Panc1 (cell line): ENCODE measurements at regions not wholly inside any gene's neighbourhood (a gene's known extent, or its start where the extent isn't known, plus 50 kb on each side); places are given as distances from the start of the nearest gene placed in this dataset.
A peak's percentile ranks its signal among the peaks of the same experiment; 100 is the strongest.

Experiments
- ATAC-seq: fragments of 200-7000 bp; cut with Tn5 transposase; 2 replicates; pipeline ENCODE4 v1.9.1; 2020; ENCODE audit warnings: mild to moderate bottlenecking, moderate library complexity
- BruUV-seq: library from RNA; stranded (reverse); fragments of 400-500 nt; replicated peaks from 2 replicates; lab custom pipeline; 2021; lab: Mats Ljungman, UMichigan
- CTCF ChIA-PET: fragments of 300-600 bp; sonication (Branson Sonifier 250); formaldehyde crosslinking; loops from one replicate; lab custom pipeline; 2022; ENCODE audit warnings: antibody characterized with exemption; lab: Charles Lee
- POLR2A ChIA-PET: fragments of 300-600 bp; sonication (Branson Sonifier 250); formaldehyde crosslinking; loops from one replicate; lab custom pipeline; 2022; ENCODE audit warnings: antibody characterized with exemption; lab: Charles Lee
- DNase-seq: peaks from one replicate; pipeline ENCODE4 v3.0.0-alpha.2; 2010; ENCODE audit warnings: low read depth, low spot score
- H3K27ac ChIP-seq: 2 replicates; pipeline ENCODE4 v1.5.1; 2011; ENCODE audit warnings: mild to moderate bottlenecking, low read length, inconsistent platforms
- H3K27me3 ChIP-seq: fragments of 200-500 bp; sonication (Bioruptor generic); 2 replicates; pipeline ENCODE4 v1.6.0; 2014; ENCODE audit warnings: low read length, inconsistent platforms; ENCODE audit not compliant: control insufficient read depth, insufficient read depth
- H3K36me3 ChIP-seq: fragments of 200-500 bp; sonication (Bioruptor generic); 2 replicates; pipeline ENCODE4 v1.5.1; 2014; ENCODE audit warnings: inconsistent platforms, mild to moderate bottlenecking, low read length, moderate library complexity; ENCODE audit not compliant: control insufficient read depth, insufficient read depth
- H3K4me1 ChIP-seq: 2 replicates; pipeline ENCODE4 v1.5.1; 2011; ENCODE audit warnings: inconsistent platforms, mild to moderate bottlenecking, low read length, moderate library complexity; ENCODE audit not compliant: control insufficient read depth, insufficient read depth
- H3K4me3 ChIP-seq, 2 experiments: 2 replicates each; pipeline ENCODE4 v1.5.1; 2011 to 2012; ENCODE audit warnings: low read depth in 2 of 2, low read length in 2 of 2, mild to moderate bottlenecking in 2 of 2, inconsistent platforms in 1 of 2, moderate library complexity in 1 of 2
- H3K9me3 ChIP-seq: fragments of 200-500 bp; sonication (Bioruptor generic); 2 replicates; pipeline ENCODE4 v1.5.1; 2014; ENCODE audit warnings: low read depth, mild to moderate bottlenecking, inconsistent platforms, low read length, moderate library complexity; ENCODE audit not compliant: control insufficient read depth, insufficient read depth
- POLR2AphosphoS5 ChIP-seq: IDR thresholded peaks from 2 replicates; pipeline ENCODE4 v1.6.1; 2012; ENCODE audit warnings: mild to moderate bottlenecking, low read depth, low read length, moderate library complexity
- SIN3A ChIP-seq: IDR thresholded peaks from 2 replicates; pipeline ENCODE4 v1.6.1; 2012; ENCODE audit warnings: low read depth, mild to moderate bottlenecking, low read length, moderate library complexity, borderline replicate concordance; ENCODE audit not compliant: insufficient read depth
- TCF7L2 ChIP-seq: IDR thresholded peaks from 2 replicates; pipeline ENCODE4 v1.6.1; 2011; ENCODE audit warnings: mild to moderate bottlenecking, low read depth, low read length, inconsistent platforms
- in situ Hi-C: cut with HindIII; loops from 2 replicates; pipeline ENCODE4 v1.10.0; 2016; ENCODE audit warnings: low sequenced_read_pairs, low pct_unique_long_range_greater_than_20kb
- intact Hi-C: fragments of 100-400 bp; cut with micrococcal nuclease; formaldehyde crosslinking; loops from one replicate; pipeline ENCODE4 v1.10.0; 2022; ENCODE audit not compliant: unreplicated experiment
- TF ChIP-seq, protein P1 (sequence below), 2 experiments: IDR thresholded peaks; 2 replicates each; pipeline ENCODE4 v1.6.1; 2011 to 2012; ENCODE audit warnings: low read depth in 2 of 2, control low read depth in 1 of 2, low read length in 1 of 2, mild to moderate bottlenecking in 1 of 2, moderate library complexity in 1 of 2; ENCODE audit not compliant: insufficient read depth in 1 of 2
- TF ChIP-seq, protein P2 (sequence below): fragments of 450-650 bp; IDR thresholded peaks from 2 replicates; pipeline ENCODE4 v1.5.1; 2017; ENCODE audit warnings: mild to moderate bottlenecking

- TF ChIP-seq, protein P1, sequence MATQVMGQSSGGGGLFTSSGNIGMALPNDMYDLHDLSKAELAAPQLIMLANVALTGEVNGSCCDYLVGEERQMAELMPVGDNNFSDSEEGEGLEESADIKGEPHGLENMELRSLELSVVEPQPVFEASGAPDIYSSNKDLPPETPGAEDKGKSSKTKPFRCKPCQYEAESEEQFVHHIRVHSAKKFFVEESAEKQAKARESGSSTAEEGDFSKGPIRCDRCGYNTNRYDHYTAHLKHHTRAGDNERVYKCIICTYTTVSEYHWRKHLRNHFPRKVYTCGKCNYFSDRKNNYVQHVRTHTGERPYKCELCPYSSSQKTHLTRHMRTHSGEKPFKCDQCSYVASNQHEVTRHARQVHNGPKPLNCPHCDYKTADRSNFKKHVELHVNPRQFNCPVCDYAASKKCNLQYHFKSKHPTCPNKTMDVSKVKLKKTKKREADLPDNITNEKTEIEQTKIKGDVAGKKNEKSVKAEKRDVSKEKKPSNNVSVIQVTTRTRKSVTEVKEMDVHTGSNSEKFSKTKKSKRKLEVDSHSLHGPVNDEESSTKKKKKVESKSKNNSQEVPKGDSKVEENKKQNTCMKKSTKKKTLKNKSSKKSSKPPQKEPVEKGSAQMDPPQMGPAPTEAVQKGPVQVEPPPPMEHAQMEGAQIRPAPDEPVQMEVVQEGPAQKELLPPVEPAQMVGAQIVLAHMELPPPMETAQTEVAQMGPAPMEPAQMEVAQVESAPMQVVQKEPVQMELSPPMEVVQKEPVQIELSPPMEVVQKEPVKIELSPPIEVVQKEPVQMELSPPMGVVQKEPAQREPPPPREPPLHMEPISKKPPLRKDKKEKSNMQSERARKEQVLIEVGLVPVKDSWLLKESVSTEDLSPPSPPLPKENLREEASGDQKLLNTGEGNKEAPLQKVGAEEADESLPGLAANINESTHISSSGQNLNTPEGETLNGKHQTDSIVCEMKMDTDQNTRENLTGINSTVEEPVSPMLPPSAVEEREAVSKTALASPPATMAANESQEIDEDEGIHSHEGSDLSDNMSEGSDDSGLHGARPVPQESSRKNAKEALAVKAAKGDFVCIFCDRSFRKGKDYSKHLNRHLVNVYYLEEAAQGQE (IDR thresholded peaks at IDR 0.05; ENCODE audit: insufficient read depth in 1 of 2, low read depth in 2 of 2, low read length in 1 of 2), result no peak
- no peak for TF ChIP-seq POLR2AphosphoS5
- no peak for TF ChIP-seq TCF7L2
- TF ChIP-seq, protein P2, sequence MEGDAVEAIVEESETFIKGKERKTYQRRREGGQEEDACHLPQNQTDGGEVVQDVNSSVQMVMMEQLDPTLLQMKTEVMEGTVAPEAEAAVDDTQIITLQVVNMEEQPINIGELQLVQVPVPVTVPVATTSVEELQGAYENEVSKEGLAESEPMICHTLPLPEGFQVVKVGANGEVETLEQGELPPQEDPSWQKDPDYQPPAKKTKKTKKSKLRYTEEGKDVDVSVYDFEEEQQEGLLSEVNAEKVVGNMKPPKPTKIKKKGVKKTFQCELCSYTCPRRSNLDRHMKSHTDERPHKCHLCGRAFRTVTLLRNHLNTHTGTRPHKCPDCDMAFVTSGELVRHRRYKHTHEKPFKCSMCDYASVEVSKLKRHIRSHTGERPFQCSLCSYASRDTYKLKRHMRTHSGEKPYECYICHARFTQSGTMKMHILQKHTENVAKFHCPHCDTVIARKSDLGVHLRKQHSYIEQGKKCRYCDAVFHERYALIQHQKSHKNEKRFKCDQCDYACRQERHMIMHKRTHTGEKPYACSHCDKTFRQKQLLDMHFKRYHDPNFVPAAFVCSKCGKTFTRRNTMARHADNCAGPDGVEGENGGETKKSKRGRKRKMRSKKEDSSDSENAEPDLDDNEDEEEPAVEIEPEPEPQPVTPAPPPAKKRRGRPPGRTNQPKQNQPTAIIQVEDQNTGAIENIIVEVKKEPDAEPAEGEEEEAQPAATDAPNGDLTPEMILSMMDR, result no peak
- TF ChIP-seq SIN3A, result no peak
- no peaks in the 10 kb centered on the region for H3K9me3 ChIP-seq
- ATAC-seq, result 0 out of 2 replicates have a peak, but pooled peaks have one; percentile 60
- ChIA-PET CTCF (no interaction called here), POLR2A (no interaction called here)
- peak overlapping the region; percentile 17 to 28; a peak in 3 of 4 replicates for H3K4me3 ChIP-seq
- H3K4me1 ChIP-seq, result no peaks in the 10 kb centered on the region; the same call in 1 of the 2 replicates
- in situ Hi-C loops (no loop called here), intact Hi-C loops (no loop called here)
- no peak overlapping the region for H3K27ac ChIP-seq
- peaks cover 20% of the 10 kb centered on the region for H3K27me3 ChIP-seq
- H3K36me3 ChIP-seq, result no peaks in the 10 kb centered on the region
- BruUV-seq, result no TSS peak
- no peak for DNase-seq
Observed at GRCh38 chr9:84140535-84141101, 160.0 kb downstream of the RMI1 start.

GRCh38 chr9:84141741-84142370 is 161.3 kb downstream of the RMI1 start:
- TF ChIP-seq POLR2AphosphoS5 (no peak), TCF7L2 (no peak), SIN3A (no peak)
- Histone ChIP-seq H3K36me3 (no peaks in the 10 kb centered on the region), H3K27me3 (peaks cover 20% of the 10 kb centered on the region), H3K27ac (no peak overlapping the region), H3K4me1 (no peaks in the 10 kb centered on the region; the same call in 1 of the 2 replicates), H3K9me3 (no peaks in the 10 kb centered on the region), H3K4me3 (no peak overlapping the region)
- ATAC-seq (no peak), DNase-seq (no peak)
- in situ Hi-C loops (no loop called here), intact Hi-C loops (no loop called here)
- ChIA-PET POLR2A (no interaction called here), CTCF (no interaction called here)
- BruUV-seq, result no TSS peak

DNA sequence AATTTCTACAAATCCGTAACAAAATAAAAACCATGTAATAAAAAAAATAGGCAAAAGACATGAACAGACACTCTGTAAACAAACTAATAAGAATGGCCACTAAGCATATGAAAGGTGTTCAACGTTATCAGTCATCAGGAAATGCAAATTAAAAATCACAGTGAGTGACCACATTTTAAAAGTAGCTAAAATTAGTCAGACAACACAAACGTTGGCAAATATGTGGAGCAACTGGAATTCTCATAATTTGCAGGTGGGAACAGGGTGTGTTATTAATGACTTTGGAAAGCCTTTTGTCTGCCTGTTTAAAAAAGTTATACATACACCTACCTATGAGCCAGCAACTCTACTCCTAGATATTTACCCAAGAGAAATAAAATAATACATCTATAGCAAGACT is 164.4 kb downstream of the RMI1 start:
- in situ Hi-C loops, result no loop called here
- POLR2A ChIA-PET, result no interaction called here
- no peak for TF ChIP-seq SIN3A
- no peak for TF ChIP-seq TCF7L2
- TF ChIP-seq, protein P1 (IDR thresholded peaks at IDR 0.05; ENCODE audit: insufficient read depth in 1 of 2, low read depth in 2 of 2, low read length in 1 of 2), result no peak
- TF ChIP-seq, protein P2, result no peak
- TF ChIP-seq POLR2AphosphoS5, result no peak

More for the DNA sequence above, 164.4 kb downstream of the RMI1 start:
- DNase-seq (no peak), ATAC-seq (no peak)
- Histone ChIP-seq H3K9me3 (no peaks in the 10 kb centered on the region), H3K36me3 (no peaks in the 10 kb centered on the region), H3K27me3 (peaks cover 19% of the 10 kb centered on the region), H3K4me3 (no peak overlapping the region), H3K4me1 (no peaks in the 10 kb centered on the region; the same call in 1 of the 2 replicates), H3K27ac (no peak overlapping the region)
- intact Hi-C loops, result no loop called here
- BruUV-seq, result no TSS peak
- CTCF ChIA-PET, result no interaction called here
